ENCODE measurements at regions not wholly inside any gene's neighbourhood (a gene's known extent, or its start where the extent isn't known, plus 50 kb on each side); places are given as distances from the start of the nearest gene placed in this dataset.

DNA sequence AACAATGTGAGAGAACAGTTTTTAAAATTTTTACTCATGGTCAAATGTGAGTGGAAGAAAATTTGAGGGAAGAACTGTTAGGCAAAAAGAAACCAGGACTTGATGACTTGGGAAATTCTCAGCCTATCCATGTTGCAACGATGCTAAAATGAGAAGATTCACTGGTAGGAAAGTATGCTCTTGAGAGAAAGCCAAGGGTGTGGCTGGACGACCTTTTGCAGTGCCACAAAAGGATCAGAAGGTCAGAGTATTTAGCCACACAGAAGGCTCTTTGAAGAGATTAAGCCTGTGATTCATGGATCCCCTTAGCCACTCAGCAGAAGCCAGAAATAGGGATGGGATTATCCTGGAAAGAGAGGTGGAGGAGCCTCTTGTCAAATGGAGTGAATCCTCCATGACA is 336.8 kb downstream of the LRIG3 start:
- TF ChIP-seq, protein P1, sequence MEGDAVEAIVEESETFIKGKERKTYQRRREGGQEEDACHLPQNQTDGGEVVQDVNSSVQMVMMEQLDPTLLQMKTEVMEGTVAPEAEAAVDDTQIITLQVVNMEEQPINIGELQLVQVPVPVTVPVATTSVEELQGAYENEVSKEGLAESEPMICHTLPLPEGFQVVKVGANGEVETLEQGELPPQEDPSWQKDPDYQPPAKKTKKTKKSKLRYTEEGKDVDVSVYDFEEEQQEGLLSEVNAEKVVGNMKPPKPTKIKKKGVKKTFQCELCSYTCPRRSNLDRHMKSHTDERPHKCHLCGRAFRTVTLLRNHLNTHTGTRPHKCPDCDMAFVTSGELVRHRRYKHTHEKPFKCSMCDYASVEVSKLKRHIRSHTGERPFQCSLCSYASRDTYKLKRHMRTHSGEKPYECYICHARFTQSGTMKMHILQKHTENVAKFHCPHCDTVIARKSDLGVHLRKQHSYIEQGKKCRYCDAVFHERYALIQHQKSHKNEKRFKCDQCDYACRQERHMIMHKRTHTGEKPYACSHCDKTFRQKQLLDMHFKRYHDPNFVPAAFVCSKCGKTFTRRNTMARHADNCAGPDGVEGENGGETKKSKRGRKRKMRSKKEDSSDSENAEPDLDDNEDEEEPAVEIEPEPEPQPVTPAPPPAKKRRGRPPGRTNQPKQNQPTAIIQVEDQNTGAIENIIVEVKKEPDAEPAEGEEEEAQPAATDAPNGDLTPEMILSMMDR (conservative IDR thresholded peaks at IDR 0.05; ENCODE audit: control insufficient read depth, insufficient read depth, low read depth, low read length), result no peak
- peak; percentile 72 for DNase-seq (ENCODE audit: low read depth)

GRCh38 chr12:58583940-58584339 is 336.4 kb downstream of the LRIG3 start:
- TF ChIP-seq, protein P1 (conservative IDR thresholded peaks at IDR 0.05; ENCODE audit: control insufficient read depth, insufficient read depth, low read depth, low read length), result no peak
- DNase-seq (ENCODE audit: low read depth), result peak; percentile 18
- no peak overlapping the region for H3K4me3 ChIP-seq (ENCODE audit: control insufficient read depth, low read depth, low read length)

More for the DNA sequence above, 336.8 kb downstream of the LRIG3 start:
- H3K4me3 ChIP-seq (ENCODE audit: control insufficient read depth, low read depth, low read length), result no peak overlapping the region

- peak; percentile 60 for DNase-seq (ENCODE audit: low read depth)
- TF ChIP-seq, protein P1 (conservative IDR thresholded peaks at IDR 0.05; ENCODE audit: control insufficient read depth, insufficient read depth, low read depth, low read length), result no peak
- no peak overlapping the region for H3K4me3 ChIP-seq (ENCODE audit: control insufficient read depth, low read depth, low read length)
Observed at GRCh38 chr12:58584880-58585279, 335.4 kb downstream of the LRIG3 start.

GRCh38 chr12:58586762-58587161 is 333.5 kb downstream of the LRIG3 start:
- TF ChIP-seq, protein P1 (conservative IDR thresholded peaks at IDR 0.05; ENCODE audit: control insufficient read depth, insufficient read depth, low read depth, low read length), result no peak
- H3K4me3 ChIP-seq (ENCODE audit: control insufficient read depth, low read depth, low read length), result no peak overlapping the region

GRCh38 chr12:58588770-58589169 is 331.5 kb downstream of the LRIG3 start:
- peak; percentile 84 for DNase-seq (ENCODE audit: low read depth)
- no peak overlapping the region for H3K4me3 ChIP-seq (ENCODE audit: control insufficient read depth, low read depth, low read length)
- TF ChIP-seq, protein P1 (conservative IDR thresholded peaks at IDR 0.05; ENCODE audit: control insufficient read depth, insufficient read depth, low read depth, low read length), result no peak

More at GRCh38 chr12:58586762-58587161, 333.5 kb downstream of the LRIG3 start:
- DNase-seq (ENCODE audit: low read depth), result no peak

DNA sequence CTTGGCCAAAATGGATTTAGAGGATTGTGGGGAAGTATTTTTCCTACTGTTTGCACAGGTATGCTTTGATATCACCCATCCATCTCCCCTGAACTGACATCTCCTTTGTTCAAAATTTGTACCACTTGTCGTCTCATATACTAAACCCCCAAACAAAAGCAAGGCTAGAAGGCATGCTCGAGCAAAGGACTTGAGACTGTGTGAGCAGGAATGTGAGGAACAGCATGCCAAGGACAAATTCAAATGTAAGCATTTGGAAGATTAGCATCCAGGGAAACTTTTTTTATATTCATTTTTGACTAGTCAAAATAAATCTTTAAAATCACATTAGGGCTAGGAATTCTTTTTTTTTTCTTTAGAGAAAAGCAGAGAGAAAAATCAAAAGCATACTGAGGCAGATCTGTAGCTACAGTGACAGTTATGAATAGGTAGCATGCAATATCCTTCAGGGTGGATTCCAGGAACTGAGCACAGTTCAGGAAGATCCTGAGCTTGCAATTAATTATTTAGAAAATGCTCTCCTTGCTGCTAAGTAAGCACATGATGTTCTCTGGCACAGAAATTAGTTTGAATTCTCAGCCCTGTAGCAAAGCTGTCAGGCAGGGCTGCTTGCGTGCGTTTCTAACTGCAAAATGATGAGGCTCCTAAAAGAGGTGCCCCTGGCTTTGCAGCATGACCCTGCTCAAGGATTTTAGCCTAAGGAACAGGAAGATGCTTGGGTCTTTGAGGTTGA is 327.7 kb downstream of the LRIG3 start:
- peak; percentile 28 for DNase-seq (ENCODE audit: low read depth)
- TF ChIP-seq, protein P1 (conservative IDR thresholded peaks at IDR 0.05; ENCODE audit: control insufficient read depth, insufficient read depth, low read depth, low read length), result no peak

More for the DNA sequence above, 327.7 kb downstream of the LRIG3 start:
- H3K4me3 ChIP-seq (ENCODE audit: control insufficient read depth, low read depth, low read length), result no peak overlapping the region

All from fibroblast of mammary gland (primary cell).